Vagina (tissue), 2 donors: ENCODE measurements at regions not wholly inside any gene's neighbourhood (a gene's known extent, or its start where the extent isn't known, plus 50 kb on each side); places are given as distances from the start of the nearest gene placed in this dataset.

Experiments used
- CTCF ChIP-seq, 3 experiments: fragments of 450-650 bp in 2 of 3; fragments of 200-600 bp in 1 of 3; sonication (generic) in 1 of 3; IDR thresholded peaks; one replicate each; pipeline ENCODE4 v1.5.1; 2017 to 2019; ENCODE audit warnings: antibody characterized with exemption in 3 of 3, mild to moderate bottlenecking in 2 of 3, moderate library complexity in 2 of 3
- POLR2AphosphoS5 ChIP-seq, 2 donors: sonication (generic); formaldehyde crosslinking; IDR thresholded peaks; one replicate each; pipeline ENCODE4 v1.9.0; 2017; ENCODE audit warnings: antibody characterized with exemption in 2 of 2, mild to moderate bottlenecking in 2 of 2, low read depth in 1 of 2; ENCODE audit not compliant: insufficient read depth in 1 of 2

GRCh38 chr10:65314253-65314652 lies 1611.6 kb upstream of the LRRTM3 start:
- TF ChIP-seq CTCF (IDR thresholded peaks at IDR 0.05) (no peak), POLR2AphosphoS5 (IDR thresholded peaks at IDR 0.05; ENCODE audit: insufficient read depth in 1 of 2, low read depth in 1 of 2) (no peak)
